ENCODE measurements at regions not wholly inside any gene's neighbourhood (a gene's known extent, or its start where the extent isn't known, plus 50 kb on each side); places are given as distances from the start of the nearest gene placed in this dataset.

DNA sequence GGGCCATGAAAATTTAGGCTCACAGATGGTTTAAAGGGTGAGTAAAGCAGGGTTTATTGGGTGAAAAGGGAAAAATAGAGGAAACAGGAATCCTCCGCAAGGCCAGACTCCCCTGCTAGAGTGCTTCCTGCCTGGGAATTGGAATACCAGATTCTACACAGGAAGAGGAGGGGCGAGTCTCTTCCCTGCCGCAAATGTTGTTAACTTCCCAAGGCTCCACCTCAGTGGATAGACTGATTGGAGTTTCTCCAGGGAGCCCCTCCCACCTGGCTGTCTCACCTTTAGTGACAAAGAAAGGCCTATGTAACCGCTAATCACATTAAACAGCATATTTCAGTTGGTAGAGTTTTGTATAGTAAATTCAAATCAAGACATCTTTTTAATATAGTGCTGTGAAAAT, 1450.1 kb downstream of the KCNT2 start:
- Mint-ChIP-seq H3K4me3 (no peak overlapping the region), H3K4me1 (no peaks in the 10 kb centered on the region), H3K27ac (no peak overlapping the region), H3K9me3 (no peaks in the 10 kb centered on the region), H3K36me3 (ENCODE audit: low read depth) (no peaks in the 10 kb centered on the region), H3K27me3 (ENCODE audit: low read depth, poor library complexity) (no peaks in the 10 kb centered on the region)
- TF ChIP-seq CTCF (IDR thresholded peaks at IDR 0.05), result no peak
- no peak for DNase-seq

DNA sequence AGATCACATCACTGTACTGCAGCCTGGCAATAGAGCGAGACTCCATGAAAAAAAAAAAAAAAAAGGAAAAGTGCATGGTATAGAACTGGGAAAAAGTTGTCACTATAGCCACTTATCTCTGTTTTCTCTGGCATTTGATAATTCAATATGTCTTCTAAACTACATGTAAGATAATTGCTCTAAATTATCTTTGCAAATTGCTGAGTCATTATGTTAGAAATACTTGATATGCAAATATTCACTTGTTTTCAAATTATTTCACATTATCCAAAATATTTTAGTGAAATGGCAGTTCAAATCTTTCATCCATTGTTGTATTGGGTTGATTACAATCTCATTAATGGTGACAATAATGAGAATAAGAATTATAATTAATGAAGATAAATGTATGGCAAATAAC, 1455.1 kb downstream of the KCNT2 start:
- H3K9me3 Mint-ChIP-seq, result no peaks in the 10 kb centered on the region
- DNase-seq, result no peak
- no peaks in the 10 kb centered on the region for H3K27me3 Mint-ChIP-seq (ENCODE audit: low read depth, poor library complexity)
- H3K4me1 Mint-ChIP-seq, result no peaks in the 10 kb centered on the region
- H3K27ac Mint-ChIP-seq, result no peak overlapping the region
- H3K36me3 Mint-ChIP-seq (ENCODE audit: low read depth), result no peaks in the 10 kb centered on the region
- no peak for TF ChIP-seq CTCF (IDR thresholded peaks at IDR 0.05)
- H3K4me3 Mint-ChIP-seq, result no peak overlapping the region

DNA sequence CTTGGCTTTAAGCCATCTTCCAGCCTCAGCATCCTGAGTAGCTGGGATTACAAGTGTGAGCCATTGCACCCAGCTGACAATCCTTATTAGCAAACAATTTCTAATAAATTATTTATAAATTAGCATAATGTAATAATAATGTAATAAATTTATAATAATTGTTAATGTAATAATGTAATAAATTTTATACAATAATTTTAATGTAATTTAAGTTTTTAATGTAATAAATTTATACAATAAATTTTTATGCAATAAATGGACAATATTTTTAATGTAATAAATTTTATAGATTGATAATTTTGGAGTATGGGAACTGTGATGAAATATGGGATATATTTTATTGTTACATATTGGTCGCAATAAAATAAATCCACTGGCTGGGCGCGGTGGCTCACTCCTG, 1457.5 kb downstream of the KCNT2 start:
- Mint-ChIP-seq H3K4me3 (no peak overlapping the region), H3K27me3 (ENCODE audit: low read depth, poor library complexity) (no peaks in the 10 kb centered on the region), H3K4me1 (no peaks in the 10 kb centered on the region), H3K9me3 (no peaks in the 10 kb centered on the region), H3K27ac (no peak overlapping the region), H3K36me3 (ENCODE audit: low read depth) (no peaks in the 10 kb centered on the region)
- no peak for DNase-seq
- no peak for TF ChIP-seq CTCF (IDR thresholded peaks at IDR 0.05)

GRCh38 chr1:195141294-195141693, 1466.9 kb downstream of the KCNT2 start:
- no peaks in the 10 kb centered on the region for H3K27me3 Mint-ChIP-seq (ENCODE audit: low read depth, poor library complexity)
- no peak for TF ChIP-seq CTCF (IDR thresholded peaks at IDR 0.05)
- H3K9me3 Mint-ChIP-seq, result peaks cover 27% of the 10 kb centered on the region
- no peaks in the 10 kb centered on the region for H3K36me3 Mint-ChIP-seq (ENCODE audit: low read depth)
- no peak overlapping the region for H3K4me3 Mint-ChIP-seq
- no peak overlapping the region for H3K27ac Mint-ChIP-seq
- no peak for DNase-seq
- peaks cover 15% of the 10 kb centered on the region for H3K4me1 Mint-ChIP-seq

DNA sequence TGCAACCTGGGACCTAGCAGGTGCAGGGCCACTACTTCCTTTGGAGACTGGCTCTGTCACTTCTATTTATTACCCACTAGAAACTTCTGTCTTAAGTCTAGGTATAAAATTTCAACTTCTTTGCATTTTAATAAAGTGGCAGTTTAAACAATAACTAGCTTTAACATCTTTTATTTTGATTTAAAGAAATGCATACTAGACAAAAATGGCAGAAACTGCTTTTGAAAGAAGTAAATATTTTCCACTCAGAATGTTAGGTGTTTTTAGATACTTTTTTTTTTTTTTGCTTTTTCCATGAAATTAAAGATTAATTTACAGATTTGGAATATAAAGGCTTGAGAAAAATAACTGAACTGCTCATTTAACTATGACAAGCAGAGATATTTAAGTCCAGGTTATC, 1477.6 kb downstream of the KCNT2 start:
- no peak for TF ChIP-seq CTCF (IDR thresholded peaks at IDR 0.05)
- Mint-ChIP-seq H3K4me1 (no peaks in the 10 kb centered on the region), H3K27me3 (ENCODE audit: low read depth, poor library complexity) (no peaks in the 10 kb centered on the region), H3K36me3 (ENCODE audit: low read depth) (no peaks in the 10 kb centered on the region), H3K9me3 (peaks cover 6% of the 10 kb centered on the region), H3K4me3 (no peak overlapping the region), H3K27ac (no peak overlapping the region)
- DNase-seq, result no peak

GRCh38 chr1:195122497-195122896, 1485.7 kb downstream of the KCNT2 start:
- no peak for TF ChIP-seq CTCF (IDR thresholded peaks at IDR 0.05)
- no peaks in the 10 kb centered on the region for H3K27me3 Mint-ChIP-seq (ENCODE audit: low read depth, poor library complexity)
- DNase-seq, result no peak
- no peak overlapping the region for H3K27ac Mint-ChIP-seq
- no peaks in the 10 kb centered on the region for H3K36me3 Mint-ChIP-seq (ENCODE audit: low read depth)
- no peaks in the 10 kb centered on the region for H3K9me3 Mint-ChIP-seq
- no peak overlapping the region for H3K4me3 Mint-ChIP-seq
- no peaks in the 10 kb centered on the region for H3K4me1 Mint-ChIP-seq
